Mesendoderm (in vitro differentiated cells): ENCODE measurements at regions not wholly inside any gene's neighbourhood (a gene's known extent, or its start where the extent isn't known, plus 50 kb on each side); places are given as distances from the start of the nearest gene placed in this dataset.

ENCODE experiments used
- DNase-seq: peaks from one replicate; pipeline ENCODE4 v3.0.0; 2013
- H2AK5ac ChIP-seq: 2 replicates; pipeline ENCODE4 v1.6.1; 2013; ENCODE audit warnings: low read length, inconsistent platforms
- H2BK120ac ChIP-seq: 2 replicates; pipeline ENCODE4 v1.6.1; 2013; ENCODE audit warnings: low read depth, mild to moderate bottlenecking, low read length, moderate library complexity, mixed read lengths
- H2BK15ac ChIP-seq: replicated peaks from 2 replicates; pipeline ENCODE4 v1.6.1; 2013; ENCODE audit warnings: low read depth, mild to moderate bottlenecking, moderate library complexity
- H2BK5ac ChIP-seq: 2 replicates; pipeline ENCODE4 v1.6.1; 2013; ENCODE audit warnings: low read length, inconsistent platforms
- H3K18ac ChIP-seq: 2 replicates; pipeline ENCODE4 v1.6.1; 2013; ENCODE audit warnings: mild to moderate bottlenecking, low read length, mixed read lengths
- H3K23ac ChIP-seq: one replicate; pipeline ENCODE4 v1.6.1; 2013; ENCODE audit warnings: low read length
- H3K27ac ChIP-seq: 2 replicates; pipeline ENCODE4 v1.5.1; 2013; ENCODE audit warnings: low read depth, mild to moderate bottlenecking, inconsistent platforms, low read length, moderate library complexity
- H3K27me3 ChIP-seq: 2 replicates; pipeline ENCODE4 v1.6.1; 2013; ENCODE audit warnings: low read length, control low read depth, mild to moderate bottlenecking, inconsistent platforms; ENCODE audit not compliant: insufficient read depth, poor library complexity
- H3K36me3 ChIP-seq: 2 replicates; pipeline ENCODE4 v1.6.1; 2013; ENCODE audit warnings: low read length, inconsistent platforms; ENCODE audit not compliant: control insufficient read depth, insufficient read depth
- H3K4ac ChIP-seq: one replicate; pipeline ENCODE4 v1.6.1; 2013; ENCODE audit warnings: low read depth, mild to moderate bottlenecking, low read length, moderate library complexity
- H3K4me1 ChIP-seq: 2 replicates; pipeline ENCODE4 v1.6.1; 2013; ENCODE audit warnings: low read depth, low read length, inconsistent platforms; ENCODE audit not compliant: control insufficient read depth
- H3K4me2 ChIP-seq: 2 replicates; pipeline ENCODE4 v1.6.1; 2013; ENCODE audit warnings: low read length
- H3K4me3 ChIP-seq: 2 replicates; pipeline ENCODE4 v1.5.1; 2013; ENCODE audit warnings: mild to moderate bottlenecking, low read length
- H3K56ac ChIP-seq: one replicate; pipeline ENCODE4 v1.6.1; 2013; ENCODE audit warnings: low read length
- H3K79me1 ChIP-seq: 2 replicates; pipeline ENCODE4 v1.6.1; 2013; ENCODE audit warnings: low read length, inconsistent platforms
- H3K79me2 ChIP-seq: 2 replicates; pipeline ENCODE4 v1.6.1; 2013; ENCODE audit warnings: mild to moderate bottlenecking, low read length; ENCODE audit not compliant: control insufficient read depth, insufficient read depth
- H3K9ac ChIP-seq: 2 replicates; pipeline ENCODE4 v1.6.1; 2013; ENCODE audit warnings: low read length, inconsistent platforms
- H4K5ac ChIP-seq: one replicate; pipeline ENCODE4 v1.6.1; 2013; ENCODE audit warnings: low read length
- H4K8ac ChIP-seq: one replicate; pipeline ENCODE4 v1.6.1; 2013; ENCODE audit warnings: low read depth, mild to moderate bottlenecking, control low read depth, low read length, moderate library complexity
- WGBS: extraction: QIAGEN DNeasy Blood & Tissue Kit; methylation state at CpG from one replicate; pipeline ENCODE4 v1.1.7; 2013; ENCODE audit warnings: low lambda C conversion rate, missing lambda C conversion rate; ENCODE audit not compliant: insufficient coverage; ENCODE audit errors: extremely low coverage; 5-methylcytosine and 5-hydroxymethylcytosine counted together

DNA sequence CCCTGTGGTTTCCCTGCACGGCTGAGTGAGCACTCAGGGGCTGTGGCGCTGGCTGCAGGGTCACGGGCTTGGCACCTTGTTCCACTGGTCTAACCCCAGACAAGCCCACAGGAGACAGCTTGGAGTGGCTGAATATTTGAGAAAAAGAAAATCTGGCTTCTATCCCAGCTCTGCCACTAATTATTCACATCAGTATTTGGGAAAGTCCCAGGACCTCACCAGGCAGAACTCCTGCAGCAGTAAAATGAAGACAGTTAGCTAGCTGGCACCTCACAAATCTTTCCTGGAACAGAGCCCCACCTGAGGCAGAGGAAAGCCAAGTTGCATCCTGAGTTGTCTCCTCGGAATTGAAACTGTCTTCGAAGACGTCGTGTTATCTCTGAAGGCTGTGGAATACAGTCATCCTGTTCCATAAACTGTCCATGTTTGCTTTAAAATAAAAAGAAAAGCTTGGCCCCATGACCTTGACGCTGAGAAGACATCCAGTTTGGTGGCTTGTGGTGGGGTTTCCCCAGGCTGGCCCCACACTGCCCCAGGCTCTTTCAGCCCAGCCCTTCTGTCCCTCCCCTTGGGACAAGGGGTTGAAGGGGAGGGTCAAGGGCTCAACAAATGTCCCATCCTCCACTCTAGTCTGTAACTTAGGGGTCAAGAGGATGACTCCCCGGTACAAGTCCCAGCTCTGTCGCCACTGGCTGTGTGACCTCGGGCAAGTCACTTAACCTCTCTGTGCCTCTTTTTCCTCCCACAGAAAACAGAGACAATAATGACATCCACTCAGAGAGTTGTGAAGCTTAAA lies 93.8 kb upstream of the TMPRSS2 start:
- no peak overlapping the region for H3K4ac ChIP-seq
- H2BK15ac ChIP-seq: no peak overlapping the region
- no peak for DNase-seq
- H3K36me3 ChIP-seq: no peaks in the 10 kb centered on the region
- H3K18ac ChIP-seq: no peak overlapping the region
- no CpG with 5 or more reads among the region's 11 CpGs for WGBS
- H2AK5ac ChIP-seq: no peak overlapping the region
- H4K5ac ChIP-seq: no peak overlapping the region
- H3K27ac ChIP-seq: no peak overlapping the region
- H2BK120ac ChIP-seq: no peak overlapping the region
- H3K56ac ChIP-seq: no peak overlapping the region
- H3K79me1 ChIP-seq: no peaks in the 10 kb centered on the region
- H2BK5ac ChIP-seq: no peak overlapping the region
- H3K4me1 ChIP-seq: no peaks in the 10 kb centered on the region
- H3K27me3 ChIP-seq: no peaks in the 10 kb centered on the region
- no peaks in the 10 kb centered on the region for H3K79me2 ChIP-seq
- H3K4me2 ChIP-seq: no peak overlapping the region
- no peak overlapping the region for H3K23ac ChIP-seq
- no peak overlapping the region for H4K8ac ChIP-seq
- no peak overlapping the region for H3K4me3 ChIP-seq
- H3K9ac ChIP-seq: no peak overlapping the region

DNA sequence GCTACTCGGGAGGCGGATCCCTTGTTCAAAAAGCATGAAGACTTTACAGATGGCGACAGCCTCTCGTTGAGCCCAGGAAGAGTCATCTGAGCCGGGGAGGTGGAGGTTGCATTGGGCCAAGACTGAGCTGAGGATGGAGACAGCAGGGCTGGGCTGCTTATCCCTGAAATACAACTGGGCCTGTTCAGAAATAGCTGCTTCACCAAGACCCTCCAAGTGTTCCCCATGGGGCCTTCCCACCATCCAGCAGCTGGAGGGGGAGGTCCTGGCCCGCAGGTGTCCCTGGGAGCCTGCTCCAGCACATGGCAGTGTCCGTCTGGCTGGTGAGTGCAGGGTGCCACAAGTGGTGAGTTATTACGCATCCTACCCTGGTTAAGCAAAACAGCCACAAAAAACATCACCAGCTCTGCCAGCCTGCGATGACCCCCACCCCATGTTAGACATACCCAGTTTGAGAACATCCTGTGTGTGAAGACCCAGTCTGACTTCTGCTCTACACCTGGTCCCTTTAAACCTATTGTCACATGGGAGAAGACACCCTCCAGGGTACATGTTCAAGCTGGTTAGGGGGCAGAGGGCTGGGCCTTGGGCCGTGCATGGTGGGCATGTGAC lies 93.1 kb upstream of the TMPRSS2 start:
- Histone ChIP-seq H2BK15ac (no peak overlapping the region), H3K4me2 (no peak overlapping the region), H3K27ac (no peak overlapping the region), H3K79me1 (no peaks in the 10 kb centered on the region), H3K23ac (no peak overlapping the region), H2BK120ac (no peak overlapping the region), H3K36me3 (no peaks in the 10 kb centered on the region), H3K18ac (no peak overlapping the region), H3K4ac (no peak overlapping the region), H3K4me1 (peaks cover 2% of the 10 kb centered on the region), H2AK5ac (no peak overlapping the region), H4K8ac (no peak overlapping the region), H2BK5ac (no peak overlapping the region), H3K4me3 (no peak overlapping the region), H3K9ac (no peak overlapping the region), H3K56ac (no peak overlapping the region), H3K27me3 (no peaks in the 10 kb centered on the region), H3K79me2 (no peaks in the 10 kb centered on the region), H4K5ac (no peak overlapping the region)
- no peak for DNase-seq
- no CpG with 5 or more reads among the region's 10 CpGs for WGBS

DNA sequence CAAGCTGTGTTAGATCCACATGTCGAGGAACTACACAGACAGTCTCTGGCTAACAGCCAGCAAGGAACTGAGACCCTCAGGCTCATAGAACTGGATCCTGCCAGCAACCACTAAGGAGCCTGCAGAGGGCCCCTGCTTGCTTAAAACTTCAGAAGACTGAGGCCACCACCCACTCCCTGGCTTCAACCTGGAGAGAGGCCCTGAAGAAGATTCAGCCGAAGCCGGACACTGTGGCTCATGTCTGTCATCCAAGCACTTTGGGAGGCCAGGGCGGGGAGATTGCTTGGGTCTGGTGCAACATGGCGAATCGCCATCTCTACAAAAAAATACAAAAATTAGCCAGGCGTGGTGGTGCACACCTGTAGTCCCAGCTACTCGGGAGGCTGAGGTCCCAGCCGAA lies 92.6 kb upstream of the TMPRSS2 start:
- no peak for DNase-seq

DNA sequence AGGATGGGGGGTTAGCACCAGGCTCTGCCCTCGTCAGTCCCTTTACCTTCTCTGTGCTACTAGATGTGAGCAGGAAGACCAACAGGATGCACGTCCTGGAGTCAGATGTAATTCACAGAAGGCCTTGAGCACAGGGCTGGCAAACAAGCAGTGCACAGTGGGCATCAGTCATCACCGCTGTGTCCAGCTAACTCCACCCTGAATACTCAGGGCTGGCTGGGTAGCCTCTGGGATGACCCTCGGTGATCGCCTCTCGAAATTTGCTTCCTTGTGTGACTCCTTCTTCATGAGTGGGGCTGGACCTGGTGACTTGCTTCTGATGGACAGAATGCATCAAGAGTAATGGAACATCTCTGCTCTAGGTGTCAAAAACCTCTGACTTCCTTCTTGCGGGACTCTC lies 92.2 kb upstream of the TMPRSS2 start:
- no peak for DNase-seq
- no peaks in the 10 kb centered on the region for H3K27me3 ChIP-seq
- H2BK15ac ChIP-seq: no peak overlapping the region
- no peak overlapping the region for H3K56ac ChIP-seq
- H4K5ac ChIP-seq: no peak overlapping the region
- no peak overlapping the region for H2BK5ac ChIP-seq
- no peak overlapping the region for H3K23ac ChIP-seq
- no peak overlapping the region for H2BK120ac ChIP-seq
- no peak overlapping the region for H3K4ac ChIP-seq
- no peak overlapping the region for H4K8ac ChIP-seq
- H3K36me3 ChIP-seq: no peaks in the 10 kb centered on the region
- no peak overlapping the region for H3K18ac ChIP-seq
- no peak overlapping the region for H2AK5ac ChIP-seq
- H3K27ac ChIP-seq: no peak overlapping the region
- H3K79me1 ChIP-seq: no peaks in the 10 kb centered on the region
- H3K79me2 ChIP-seq: no peaks in the 10 kb centered on the region
- H3K4me3 ChIP-seq: no peak overlapping the region
- no peak overlapping the region for H3K4me2 ChIP-seq
- no CpG with 5 or more reads among the region's 7 CpGs for WGBS
- H3K4me1 ChIP-seq: peaks cover 2% of the 10 kb centered on the region
- no peak overlapping the region for H3K9ac ChIP-seq

More for the DNA sequence above, 92.6 kb upstream of the TMPRSS2 start:
- no peaks in the 10 kb centered on the region for H3K79me1 ChIP-seq
- H4K8ac ChIP-seq: no peak overlapping the region
- H3K9ac ChIP-seq: no peak overlapping the region
- H2BK120ac ChIP-seq: no peak overlapping the region
- no peaks in the 10 kb centered on the region for H3K36me3 ChIP-seq
- H3K18ac ChIP-seq: no peak overlapping the region
- H3K4me2 ChIP-seq: no peak overlapping the region
- no CpG with 5 or more reads among the region's 9 CpGs for WGBS
- no peaks in the 10 kb centered on the region for H3K27me3 ChIP-seq
- H3K4me3 ChIP-seq: no peak overlapping the region
- no peak overlapping the region for H2BK15ac ChIP-seq
- no peak overlapping the region for H2AK5ac ChIP-seq
- peaks cover 2% of the 10 kb centered on the region for H3K4me1 ChIP-seq
- H3K4ac ChIP-seq: no peak overlapping the region
- no peak overlapping the region for H3K23ac ChIP-seq
- no peak overlapping the region for H3K27ac ChIP-seq
- no peak overlapping the region for H4K5ac ChIP-seq
- H3K56ac ChIP-seq: no peak overlapping the region
- H2BK5ac ChIP-seq: no peak overlapping the region
- no peaks in the 10 kb centered on the region for H3K79me2 ChIP-seq

DNA sequence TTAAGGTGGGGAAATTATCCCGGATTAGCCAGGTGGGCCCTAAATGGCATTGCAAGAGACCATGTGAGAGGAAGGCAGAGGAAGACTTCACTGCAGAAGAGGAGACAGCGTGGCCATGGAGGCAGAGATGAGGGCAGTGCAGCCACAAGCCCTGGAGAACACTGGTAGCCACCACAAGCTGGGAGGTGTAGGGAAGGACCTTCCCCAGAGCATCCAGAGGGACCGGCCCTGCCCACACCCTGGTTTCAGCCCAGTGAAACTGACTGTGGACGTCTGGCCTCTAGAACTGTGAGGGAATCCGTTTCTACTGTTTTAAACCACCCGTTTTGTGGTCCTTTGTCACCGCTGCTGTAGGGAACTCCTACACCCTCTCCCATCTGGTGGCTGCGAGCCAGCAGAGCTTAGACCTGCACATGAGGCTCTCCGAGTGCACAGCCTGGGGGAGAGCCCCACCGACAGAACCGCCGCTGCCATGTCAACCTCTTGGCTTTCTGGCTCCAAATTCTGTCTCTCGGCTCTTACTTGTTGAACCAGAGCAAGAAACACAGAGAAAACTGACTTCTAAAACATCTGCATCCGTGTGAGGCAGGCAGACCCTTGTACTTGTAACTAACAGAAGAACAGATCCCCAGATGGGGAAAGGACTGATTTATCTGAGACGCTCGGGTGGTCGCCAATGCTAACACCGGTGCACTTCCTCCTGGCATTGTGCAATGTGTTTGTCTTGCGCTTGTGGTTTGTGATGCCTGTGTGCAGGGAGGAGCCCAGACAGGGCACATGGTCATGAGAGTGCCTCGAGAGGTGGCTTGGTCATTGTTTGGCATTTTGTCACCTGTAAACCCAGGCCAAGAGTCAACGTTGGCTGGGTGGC lies 90.8 kb upstream of the TMPRSS2 start:
- Histone ChIP-seq H3K4me1 (peaks cover 5% of the 10 kb centered on the region), H2BK15ac (no peak overlapping the region), H3K4me2 (no peak overlapping the region), H3K18ac (no peak overlapping the region), H3K4me3 (no peak overlapping the region), H3K56ac (no peak overlapping the region), H2AK5ac (no peak overlapping the region), H2BK120ac (no peak overlapping the region), H3K9ac (no peak overlapping the region), H3K27ac (no peak overlapping the region), H3K36me3 (no peaks in the 10 kb centered on the region), H3K23ac (no peak overlapping the region), H4K5ac (no peak overlapping the region), H3K79me2 (no peaks in the 10 kb centered on the region), H3K79me1 (no peaks in the 10 kb centered on the region), H3K4ac (no peak overlapping the region), H3K27me3 (no peaks in the 10 kb centered on the region), H2BK5ac (no peak overlapping the region), H4K8ac (no peak overlapping the region)
- DNase-seq: no peak
- WGBS: no CpG with 5 or more reads among the region's 21 CpGs
